Activated naive CD4-positive, alpha-beta T cell treated with anti-CD3 and anti-CD28 coated beads, Interleukin-2, amount 50 U/mL, for 72 hours (primary cell): ENCODE measurements at regions not wholly inside any gene's neighbourhood (a gene's known extent, or its start where the extent isn't known, plus 50 kb on each side); places are given as distances from the start of the nearest gene placed in this dataset.

Experiments used
- ATAC-seq, 2 donors: fragments of 150-1000 bp; cut with Tn5 transposase; 2 replicates each; pipeline ENCODE4 v1.10.0; 2021; ENCODE audit warnings: mild to moderate bottlenecking in 2 of 2, moderate library complexity in 2 of 2
- DNase-seq, 2 donors: peaks; one replicate each; pipeline ENCODE4 v3.0.0; 2021 to 2022; ENCODE audit warnings: low spot score in 2 of 2
- H3K27ac Mint-ChIP-seq, 2 donors: one replicate each; pipeline ENCODE4 v1.8.0; 2022; ENCODE audit warnings: mild to moderate bottlenecking in 2 of 2, mixed read lengths in 2 of 2
- H3K36me3 Mint-ChIP-seq, 2 donors: one replicate each; pipeline ENCODE4 v1.8.0; 2022; ENCODE audit warnings: mixed read lengths in 2 of 2
- H3K9me3 Mint-ChIP-seq, 2 donors: one replicate each; pipeline ENCODE4 v1.8.0; 2022; ENCODE audit warnings: mixed read lengths in 2 of 2

DNA sequence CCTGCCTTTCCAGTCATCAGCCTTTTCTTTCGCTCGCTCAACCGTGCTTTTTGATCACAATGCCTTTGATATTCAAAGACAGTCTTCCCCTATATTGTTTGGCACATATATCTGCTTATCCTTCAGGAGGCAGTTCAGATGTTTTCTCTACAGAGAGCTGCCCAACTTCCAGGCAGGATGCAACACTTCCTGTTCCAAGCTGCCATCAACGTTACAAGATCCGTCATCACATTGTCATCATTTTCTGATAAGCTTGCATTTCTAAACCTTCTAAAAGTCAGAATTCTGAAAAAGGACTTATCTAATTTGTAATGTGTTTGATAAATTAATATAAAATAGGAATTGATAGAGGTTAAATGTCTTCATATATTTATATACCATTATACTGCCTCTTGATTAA is 574.2 kb downstream of the TBC1D4 start:
- DNase-seq (no peak), ATAC-seq (no peak)
- no peaks in the 10 kb centered on the region for H3K36me3 Mint-ChIP-seq
- no peak overlapping the region for H3K27ac Mint-ChIP-seq
- no peaks in the 10 kb centered on the region for H3K9me3 Mint-ChIP-seq

DNA sequence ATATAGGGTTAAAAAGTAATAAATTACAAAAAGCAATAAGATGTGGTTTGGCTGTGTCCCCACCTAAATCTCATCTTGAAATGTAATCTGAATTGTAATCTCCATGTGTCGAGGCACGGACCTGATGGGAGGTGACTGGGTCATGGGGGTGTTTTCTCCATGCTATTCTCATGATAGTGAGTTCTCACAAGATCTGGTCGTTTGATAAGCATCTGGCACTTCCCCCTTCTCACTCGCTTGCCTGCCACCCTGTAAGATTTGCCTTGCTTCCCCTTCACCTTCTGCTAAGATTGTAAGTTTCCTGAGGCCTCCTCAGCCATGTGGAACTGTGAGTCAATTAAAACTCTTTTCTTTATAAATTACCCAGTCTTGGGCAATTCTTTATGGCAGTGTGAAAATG is 577.4 kb downstream of the TBC1D4 start:
- H3K27ac Mint-ChIP-seq: no peak overlapping the region
- DNase-seq (no peak), ATAC-seq (no peak)
- H3K9me3 Mint-ChIP-seq: no peaks in the 10 kb centered on the region
- H3K36me3 Mint-ChIP-seq: no peaks in the 10 kb centered on the region

DNA sequence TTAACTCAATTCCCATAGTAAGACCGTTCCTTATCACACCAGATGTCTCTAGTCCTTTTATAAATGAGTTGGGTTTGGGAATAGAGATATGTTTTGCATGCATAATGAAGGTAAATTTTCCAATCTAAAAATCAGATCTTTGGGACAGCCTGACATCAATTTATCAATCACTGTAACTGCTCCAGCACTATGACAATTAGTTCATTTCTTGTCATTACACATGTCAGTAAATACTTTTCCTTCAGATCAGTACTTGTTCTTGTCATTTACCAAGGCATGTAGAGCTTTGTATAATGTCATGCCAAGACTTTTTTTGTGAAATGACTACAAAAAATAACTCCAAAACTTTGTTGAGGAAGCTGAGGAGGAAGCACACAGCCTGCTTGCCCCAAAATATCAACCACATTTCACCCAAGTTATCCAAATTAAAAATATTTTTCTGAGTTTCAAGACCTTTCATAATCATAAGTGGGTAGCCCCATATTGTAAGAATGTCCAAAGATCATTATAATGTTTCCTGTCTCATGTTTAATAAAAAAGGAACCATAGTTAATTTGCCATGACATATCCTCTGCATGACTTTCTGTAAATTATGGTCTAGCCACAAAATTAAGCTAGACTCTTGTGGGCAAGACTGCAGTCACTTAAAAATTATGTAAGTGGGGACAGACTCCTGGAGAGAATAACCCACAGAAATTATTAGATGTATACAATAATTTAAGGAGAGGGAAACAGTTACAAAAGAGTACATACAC is 586.8 kb downstream of the TBC1D4 start:
- DNase-seq: no peak
- no peak for ATAC-seq
- no peaks in the 10 kb centered on the region for H3K9me3 Mint-ChIP-seq
- H3K27ac Mint-ChIP-seq: no peak overlapping the region
- H3K36me3 Mint-ChIP-seq: no peaks in the 10 kb centered on the region

DNA sequence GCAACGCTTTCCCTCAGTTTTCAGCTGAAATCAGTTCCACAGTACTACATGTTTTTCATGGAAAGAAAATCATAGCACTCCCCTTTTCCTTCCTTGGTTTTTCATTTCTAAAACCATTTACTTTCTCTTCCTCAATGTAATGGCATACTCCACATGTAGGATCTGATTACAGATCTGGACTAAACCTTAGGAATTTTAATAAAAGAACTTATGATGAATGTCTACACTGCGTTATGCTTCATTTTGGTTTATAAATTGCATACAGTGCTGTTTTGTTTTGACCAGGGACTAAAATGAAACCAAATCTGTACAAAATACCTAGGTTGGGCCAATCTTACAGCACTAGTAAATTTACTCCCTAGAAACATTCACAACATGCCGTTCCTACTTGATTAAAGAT is 589.9 kb downstream of the TBC1D4 start:
- no peaks in the 10 kb centered on the region for H3K9me3 Mint-ChIP-seq
- no peak overlapping the region for H3K27ac Mint-ChIP-seq
- no peaks in the 10 kb centered on the region for H3K36me3 Mint-ChIP-seq
- DNase-seq (no peak), ATAC-seq (no peak)

DNA sequence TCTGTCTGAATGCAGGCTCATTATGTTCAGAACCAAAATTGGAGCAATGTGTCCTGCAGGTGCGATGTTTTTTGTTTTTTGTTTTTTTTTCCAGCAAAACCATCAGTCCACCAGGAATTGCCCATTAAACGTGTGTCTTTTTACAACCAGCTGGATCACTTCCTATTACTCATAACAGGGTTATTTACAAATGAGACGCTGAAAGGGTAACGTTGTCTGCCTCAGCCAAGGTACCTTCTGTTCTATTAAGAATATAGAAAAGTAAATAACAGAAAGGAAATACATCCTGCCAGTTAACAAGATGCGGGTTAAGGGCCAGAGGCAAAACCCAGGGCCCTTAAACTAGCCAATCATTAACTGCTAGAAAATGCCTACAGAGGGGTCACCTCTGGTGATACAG is 590.4 kb downstream of the TBC1D4 start:
- no peak overlapping the region for H3K27ac Mint-ChIP-seq
- ATAC-seq: no peak

DNA sequence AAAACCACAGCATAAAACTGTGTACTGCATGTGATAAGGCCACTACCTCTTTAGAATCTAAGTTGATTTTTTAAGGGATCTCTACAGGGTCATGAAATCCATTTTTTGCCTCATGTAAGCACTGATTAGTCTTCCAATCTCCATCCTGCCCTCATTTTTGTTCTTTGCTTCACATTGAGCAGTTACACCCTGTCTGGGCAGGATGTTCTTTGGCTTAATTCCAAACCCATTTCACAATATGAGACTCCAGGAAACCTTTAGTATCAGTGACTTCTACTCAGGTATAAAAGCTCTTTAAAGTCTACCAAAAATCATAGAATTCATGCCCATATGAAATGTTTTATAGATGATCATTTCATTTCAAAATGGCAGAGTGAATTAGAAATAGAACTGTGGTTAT is 592.6 kb downstream of the TBC1D4 start:
- DNase-seq (no peak), ATAC-seq (no peak)
- Mint-ChIP-seq H3K27ac (no peak overlapping the region), H3K9me3 (no peaks in the 10 kb centered on the region), H3K36me3 (no peaks in the 10 kb centered on the region)

More for the DNA sequence above, 590.4 kb downstream of the TBC1D4 start:
- H3K9me3 Mint-ChIP-seq: no peaks in the 10 kb centered on the region
- DNase-seq: no peak
- H3K36me3 Mint-ChIP-seq: no peaks in the 10 kb centered on the region

DNA sequence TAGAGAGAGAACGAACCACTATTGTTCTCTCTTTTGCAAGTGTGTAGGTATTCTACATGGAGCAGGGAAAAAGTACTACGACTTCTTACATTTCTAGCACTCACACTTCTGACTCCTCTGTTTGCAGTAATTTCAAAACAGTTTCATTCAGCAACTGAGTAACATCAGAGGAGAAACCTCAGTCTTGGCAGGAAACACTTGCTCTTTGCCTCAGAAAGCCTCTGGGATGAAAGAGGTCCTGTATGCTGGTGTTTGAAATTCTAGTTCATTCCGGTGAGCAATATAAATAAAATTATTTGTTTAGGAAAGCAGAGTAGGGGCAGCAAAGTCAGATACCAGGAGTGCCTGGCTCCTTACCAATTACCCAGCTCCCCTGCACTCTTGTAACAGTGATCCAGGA is 595.5 kb downstream of the TBC1D4 start:
- H3K36me3 Mint-ChIP-seq: no peaks in the 10 kb centered on the region
- H3K27ac Mint-ChIP-seq: no peak overlapping the region
- H3K9me3 Mint-ChIP-seq: no peaks in the 10 kb centered on the region
- no peak for DNase-seq
- no peak for ATAC-seq

DNA sequence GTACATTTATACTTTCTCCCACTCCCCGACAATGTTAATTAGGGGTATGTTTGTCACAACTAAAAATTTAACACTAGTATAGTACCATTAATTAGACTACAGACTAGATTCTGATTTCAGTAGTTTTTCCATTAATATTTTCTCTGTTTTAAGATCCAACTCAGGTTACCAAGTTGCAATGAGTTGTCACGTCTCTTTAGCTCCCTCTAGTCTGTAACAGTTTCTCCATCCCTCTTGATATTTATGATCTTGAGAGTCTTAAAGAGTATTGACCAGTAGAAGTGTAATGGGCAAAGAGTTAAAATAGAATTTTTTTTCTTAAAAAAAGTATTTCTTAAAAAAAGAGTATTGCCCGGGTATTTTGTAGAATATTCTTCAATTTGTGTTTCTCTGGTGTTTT is 598.1 kb downstream of the TBC1D4 start:
- DNase-seq (no peak), ATAC-seq (no peak)
- peaks cover 0 to 3% of the 10 kb centered on the region in 2 donors for H3K9me3 Mint-ChIP-seq

DNA sequence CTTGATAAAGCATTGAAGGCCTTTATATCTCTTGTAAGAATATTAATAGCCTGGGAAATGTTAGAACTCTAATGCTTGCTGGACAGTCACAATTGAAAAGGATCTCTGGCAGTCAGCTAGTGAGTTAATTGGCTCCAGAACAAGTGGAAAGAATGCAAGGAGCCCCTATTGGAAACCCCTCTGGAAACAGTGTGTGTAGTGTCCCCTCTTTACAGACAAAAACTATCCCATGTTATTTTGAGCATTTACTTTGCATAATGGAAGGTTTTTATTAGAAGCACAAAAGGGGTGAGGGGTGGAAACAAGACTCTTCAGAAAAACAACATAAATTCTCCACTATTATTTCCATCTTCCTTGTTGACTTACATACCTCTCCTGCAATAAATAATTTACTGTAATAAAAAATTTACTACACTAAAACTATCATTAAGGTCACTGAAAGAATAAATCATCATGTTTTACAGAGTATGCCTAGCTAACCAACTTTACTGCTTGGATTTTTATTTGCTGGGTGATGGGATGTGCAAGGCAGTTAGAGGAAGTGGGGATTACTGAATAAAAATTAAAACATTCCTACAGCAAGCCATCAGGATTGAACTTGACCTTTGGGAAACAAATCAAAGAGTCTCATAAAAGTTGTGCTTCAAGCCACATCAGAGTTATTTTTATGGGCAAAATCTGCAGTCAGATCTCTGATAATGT is 610.4 kb downstream of the TBC1D4 start:
- DNase-seq: no peak
- no peak for ATAC-seq
- H3K27ac Mint-ChIP-seq: no peak overlapping the region
- H3K36me3 Mint-ChIP-seq: no peaks in the 10 kb centered on the region
- H3K9me3 Mint-ChIP-seq: peaks cover 0 to 16% of the 10 kb centered on the region in 2 donors

More for the DNA sequence above, 598.1 kb downstream of the TBC1D4 start:
- Mint-ChIP-seq H3K27ac (no peak overlapping the region), H3K36me3 (peaks cover 0 to 10% of the 10 kb centered on the region in 2 donors)

DNA sequence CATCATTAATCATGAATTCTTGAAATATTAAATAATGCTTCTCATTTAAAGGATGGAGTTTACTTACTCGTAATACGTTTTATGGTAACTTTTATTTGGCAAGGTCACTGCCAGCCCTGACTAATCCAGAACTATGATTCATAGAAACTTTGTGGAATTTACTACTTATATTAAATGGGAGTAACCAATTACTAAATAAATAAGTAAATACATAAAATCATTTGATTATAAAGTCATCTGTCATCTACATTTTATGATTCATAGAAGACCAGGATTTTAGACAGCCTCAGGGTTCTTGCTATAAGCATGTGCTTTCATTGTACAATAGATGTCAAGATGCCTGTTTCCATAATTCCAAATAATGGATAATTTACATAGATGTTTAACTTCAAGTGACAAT is 611.1 kb downstream of the TBC1D4 start:
- no peak overlapping the region for H3K27ac Mint-ChIP-seq
- H3K36me3 Mint-ChIP-seq: no peaks in the 10 kb centered on the region
- no peak for DNase-seq
- H3K9me3 Mint-ChIP-seq: peaks cover 0 to 16% of the 10 kb centered on the region in 2 donors
- ATAC-seq: no peak

DNA sequence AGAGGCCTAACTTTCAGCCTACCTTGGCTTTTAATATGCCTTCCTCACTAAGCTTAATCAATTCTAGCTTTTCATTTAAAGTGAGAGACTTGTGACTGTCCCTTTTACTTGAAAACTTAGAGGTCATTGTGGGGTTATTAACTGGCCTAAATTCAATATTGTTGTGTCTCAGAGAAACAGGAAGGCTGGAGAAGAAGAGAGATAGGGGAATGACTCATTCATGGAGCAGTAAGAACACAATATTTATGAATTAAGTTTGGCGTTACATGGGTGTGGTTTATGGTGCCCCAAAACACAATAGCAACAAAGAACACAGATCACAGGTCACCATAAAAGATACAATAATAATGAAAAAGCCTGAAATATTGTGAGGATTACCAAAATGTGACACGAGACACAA is 612.1 kb downstream of the TBC1D4 start:
- DNase-seq: no peak
- ATAC-seq: no peak
- Mint-ChIP-seq H3K9me3 (peaks cover 0 to 16% of the 10 kb centered on the region in 2 donors), H3K36me3 (no peaks in the 10 kb centered on the region), H3K27ac (no peak overlapping the region)

DNA sequence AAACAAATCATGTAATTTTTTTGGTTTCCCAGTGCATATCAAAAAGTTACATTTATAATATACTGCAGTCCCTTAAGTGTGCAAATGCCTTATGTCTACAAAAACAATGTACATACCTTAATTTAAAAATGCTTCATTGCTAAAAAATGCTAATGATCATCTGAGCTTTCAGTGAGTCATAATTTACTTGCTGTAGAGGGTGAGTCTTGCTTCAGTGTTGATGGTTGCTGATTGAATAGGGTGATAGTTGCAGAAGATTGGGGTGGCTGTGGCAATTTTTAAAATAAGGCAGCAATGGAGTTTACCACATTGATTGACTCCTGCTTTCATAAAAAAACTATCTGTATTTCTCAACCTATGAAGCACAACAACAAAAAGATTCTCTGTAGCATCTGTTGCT is 613.9 kb downstream of the TBC1D4 start:
- H3K27ac Mint-ChIP-seq: no peak overlapping the region
- ATAC-seq (no peak), DNase-seq (no peak)
- H3K36me3 Mint-ChIP-seq: no peaks in the 10 kb centered on the region
- H3K9me3 Mint-ChIP-seq: peaks cover 0 to 11% of the 10 kb centered on the region in 2 donors

DNA sequence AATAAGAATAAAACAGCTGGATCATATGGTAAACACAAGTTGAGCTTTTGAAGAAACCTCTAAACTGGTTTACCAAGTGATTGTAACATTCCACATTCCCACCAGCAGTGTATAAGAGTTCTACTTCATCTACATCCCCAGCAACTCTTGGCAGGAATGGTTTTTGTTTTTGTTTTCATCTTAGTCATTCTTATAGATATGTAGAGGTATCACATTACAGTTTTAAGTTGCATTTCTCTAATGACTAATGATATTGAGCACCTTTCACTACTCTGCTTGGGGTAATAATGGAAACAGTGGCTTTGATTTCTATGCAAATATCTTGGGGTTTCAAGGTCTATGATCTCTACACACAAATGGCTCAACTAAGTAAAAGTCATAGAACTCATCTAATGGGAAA is 614.5 kb downstream of the TBC1D4 start:
- Mint-ChIP-seq H3K9me3 (peaks cover 2 to 11% of the 10 kb centered on the region in 2 donors), H3K27ac (no peak overlapping the region), H3K36me3 (no peaks in the 10 kb centered on the region)
- DNase-seq: no peak
- no peak for ATAC-seq

DNA sequence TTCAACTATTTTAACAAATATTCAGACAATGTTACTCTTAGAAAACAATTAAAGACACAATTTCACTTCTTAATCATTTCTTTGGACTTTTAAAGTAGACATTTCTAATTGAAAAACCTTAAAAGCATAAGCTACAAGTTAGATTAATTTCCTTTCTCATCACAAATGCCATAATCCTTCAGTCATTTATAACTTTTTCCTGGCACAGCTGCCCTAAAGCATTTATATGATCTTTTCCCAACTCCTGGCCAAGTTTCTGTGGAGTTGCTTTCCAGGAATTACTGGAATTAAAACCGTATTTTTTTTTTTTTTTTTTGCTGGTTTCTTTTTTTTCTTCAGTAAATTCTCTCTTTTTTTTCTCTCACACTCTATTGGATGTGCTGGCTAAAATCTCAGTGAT is 615.9 kb downstream of the TBC1D4 start:
- no peak for DNase-seq
- Mint-ChIP-seq H3K9me3 (peaks cover 3 to 11% of the 10 kb centered on the region in 2 donors), H3K36me3 (no peaks in the 10 kb centered on the region), H3K27ac (no peak overlapping the region)
- ATAC-seq: no peak

DNA sequence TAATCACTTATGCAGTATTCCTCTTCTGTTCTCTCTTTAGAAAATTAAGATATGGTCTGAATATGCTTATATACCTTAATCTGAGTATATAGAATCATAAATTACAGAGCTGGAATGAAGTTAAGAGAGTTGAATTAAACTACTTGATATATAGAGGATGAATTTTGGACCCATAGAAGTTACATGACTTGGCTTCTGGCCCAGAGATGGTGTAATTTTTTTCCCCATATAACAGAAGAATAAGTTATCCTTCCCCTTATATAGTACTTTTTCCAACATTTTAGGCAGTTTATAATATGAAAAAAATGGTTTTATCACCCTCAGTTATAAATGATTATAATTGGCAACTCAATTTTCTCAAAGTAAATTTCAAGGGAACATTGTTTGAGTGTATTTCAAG is 616.3 kb downstream of the TBC1D4 start:
- ATAC-seq (no peak), DNase-seq (no peak)
- no peaks in the 10 kb centered on the region for H3K36me3 Mint-ChIP-seq
- H3K9me3 Mint-ChIP-seq: peaks cover 3 to 11% of the 10 kb centered on the region in 2 donors
- H3K27ac Mint-ChIP-seq: no peak overlapping the region

DNA sequence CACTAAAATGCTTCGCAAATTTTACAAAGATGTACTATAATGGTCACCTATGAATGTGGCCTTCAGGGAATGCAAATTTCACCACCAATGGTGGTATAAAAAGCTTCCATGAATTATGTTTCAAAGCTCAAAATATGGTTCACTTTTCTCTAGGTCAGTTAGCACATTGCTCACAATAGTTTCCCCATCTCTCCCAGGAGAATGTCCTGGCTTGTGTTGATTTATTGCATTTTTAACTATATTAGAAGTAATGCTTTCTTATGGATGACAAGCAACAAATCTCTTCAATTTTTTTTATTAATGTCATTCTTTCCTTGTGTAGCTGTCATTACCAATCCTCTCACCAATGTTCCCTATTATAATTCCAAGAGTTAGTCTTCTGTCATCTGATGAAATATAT is 621.2 kb downstream of the TBC1D4 start:
- peaks cover 0 to 9% of the 10 kb centered on the region in 2 donors for H3K9me3 Mint-ChIP-seq
- DNase-seq (no peak), ATAC-seq (no peak)
- H3K36me3 Mint-ChIP-seq: no peaks in the 10 kb centered on the region
- H3K27ac Mint-ChIP-seq: no peak overlapping the region

DNA sequence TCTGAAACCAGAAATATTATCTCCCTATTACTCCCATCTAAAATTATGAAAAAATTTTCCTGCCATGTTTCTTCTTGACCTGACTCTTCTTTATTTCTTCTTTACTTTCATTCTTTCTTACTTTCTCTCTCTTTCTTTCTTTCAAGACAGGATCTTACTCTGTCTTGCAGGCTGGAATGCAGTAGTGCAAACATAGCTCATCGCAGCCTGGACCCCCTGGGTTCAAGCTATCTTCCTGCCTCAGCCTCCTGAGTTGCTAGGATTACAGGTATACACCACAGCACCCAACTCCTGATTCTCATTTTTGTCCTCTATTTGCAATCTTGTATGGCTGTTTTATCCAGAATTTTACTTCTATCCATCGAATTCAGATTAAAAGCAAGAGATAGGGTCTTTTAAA is 631.1 kb downstream of the TBC1D4 start:
- ATAC-seq: no peak
- H3K27ac Mint-ChIP-seq: peak overlapping the region in 1 of 2 donors; percentile 46
- no peak for DNase-seq
- H3K9me3 Mint-ChIP-seq: no peaks in the 10 kb centered on the region
- H3K36me3 Mint-ChIP-seq: peaks cover 0 to 4% of the 10 kb centered on the region in 2 donors

DNA sequence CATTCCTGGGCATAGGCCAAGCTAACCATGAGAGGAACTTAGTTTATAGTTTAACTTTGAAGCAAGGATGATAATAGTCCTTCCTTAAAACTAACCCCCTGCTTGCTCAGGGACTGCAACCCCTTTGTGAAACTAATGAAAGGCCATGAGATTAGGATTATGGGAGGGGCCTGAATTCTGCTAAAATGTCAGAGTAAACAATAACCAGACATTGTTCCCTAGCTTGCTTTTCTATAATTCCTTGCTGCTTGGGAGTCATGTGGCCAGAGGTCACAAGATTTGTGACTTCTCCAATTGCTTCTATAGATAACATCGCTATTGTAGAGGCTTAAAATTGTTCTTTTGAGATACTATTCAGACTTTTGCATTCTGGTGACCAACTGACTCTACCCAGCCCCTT is 634.0 kb downstream of the TBC1D4 start:
- Mint-ChIP-seq H3K27ac (no peak overlapping the region), H3K9me3 (no peaks in the 10 kb centered on the region), H3K36me3 (no peaks in the 10 kb centered on the region)
- DNase-seq (no peak), ATAC-seq (no peak)
